ENCODE measurements at regions not wholly inside any gene's neighbourhood (a gene's known extent, or its start where the extent isn't known, plus 50 kb on each side); places are given as distances from the start of the nearest gene placed in this dataset.

DNA sequence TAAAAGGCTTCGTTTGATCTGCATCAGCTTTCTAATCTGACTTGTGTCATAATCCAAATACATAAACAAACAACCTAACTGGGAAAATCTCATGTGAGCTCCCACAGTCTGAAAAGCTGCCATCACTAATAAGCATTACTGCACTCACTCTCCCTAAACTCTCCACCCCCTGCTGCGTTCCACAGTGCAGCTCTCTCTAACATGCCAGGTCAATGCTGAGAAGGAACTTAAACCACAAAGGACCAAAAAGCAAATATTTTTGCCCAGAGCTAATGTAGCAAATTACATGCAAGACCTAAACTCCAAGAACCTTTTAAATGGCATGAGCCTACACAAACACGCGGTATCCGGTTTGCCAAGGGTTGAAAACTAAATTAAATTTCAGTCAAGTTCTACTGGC, 542.3 kb upstream of the JARID2 start:
- no peak overlapping the region for H3K4me3 ChIP-seq (ENCODE audit: low read depth, low read length)
- TF ChIP-seq, protein P1, sequence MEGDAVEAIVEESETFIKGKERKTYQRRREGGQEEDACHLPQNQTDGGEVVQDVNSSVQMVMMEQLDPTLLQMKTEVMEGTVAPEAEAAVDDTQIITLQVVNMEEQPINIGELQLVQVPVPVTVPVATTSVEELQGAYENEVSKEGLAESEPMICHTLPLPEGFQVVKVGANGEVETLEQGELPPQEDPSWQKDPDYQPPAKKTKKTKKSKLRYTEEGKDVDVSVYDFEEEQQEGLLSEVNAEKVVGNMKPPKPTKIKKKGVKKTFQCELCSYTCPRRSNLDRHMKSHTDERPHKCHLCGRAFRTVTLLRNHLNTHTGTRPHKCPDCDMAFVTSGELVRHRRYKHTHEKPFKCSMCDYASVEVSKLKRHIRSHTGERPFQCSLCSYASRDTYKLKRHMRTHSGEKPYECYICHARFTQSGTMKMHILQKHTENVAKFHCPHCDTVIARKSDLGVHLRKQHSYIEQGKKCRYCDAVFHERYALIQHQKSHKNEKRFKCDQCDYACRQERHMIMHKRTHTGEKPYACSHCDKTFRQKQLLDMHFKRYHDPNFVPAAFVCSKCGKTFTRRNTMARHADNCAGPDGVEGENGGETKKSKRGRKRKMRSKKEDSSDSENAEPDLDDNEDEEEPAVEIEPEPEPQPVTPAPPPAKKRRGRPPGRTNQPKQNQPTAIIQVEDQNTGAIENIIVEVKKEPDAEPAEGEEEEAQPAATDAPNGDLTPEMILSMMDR (IDR thresholded peaks at IDR 0.05; ENCODE audit: low read depth, low read length): no peak

DNA sequence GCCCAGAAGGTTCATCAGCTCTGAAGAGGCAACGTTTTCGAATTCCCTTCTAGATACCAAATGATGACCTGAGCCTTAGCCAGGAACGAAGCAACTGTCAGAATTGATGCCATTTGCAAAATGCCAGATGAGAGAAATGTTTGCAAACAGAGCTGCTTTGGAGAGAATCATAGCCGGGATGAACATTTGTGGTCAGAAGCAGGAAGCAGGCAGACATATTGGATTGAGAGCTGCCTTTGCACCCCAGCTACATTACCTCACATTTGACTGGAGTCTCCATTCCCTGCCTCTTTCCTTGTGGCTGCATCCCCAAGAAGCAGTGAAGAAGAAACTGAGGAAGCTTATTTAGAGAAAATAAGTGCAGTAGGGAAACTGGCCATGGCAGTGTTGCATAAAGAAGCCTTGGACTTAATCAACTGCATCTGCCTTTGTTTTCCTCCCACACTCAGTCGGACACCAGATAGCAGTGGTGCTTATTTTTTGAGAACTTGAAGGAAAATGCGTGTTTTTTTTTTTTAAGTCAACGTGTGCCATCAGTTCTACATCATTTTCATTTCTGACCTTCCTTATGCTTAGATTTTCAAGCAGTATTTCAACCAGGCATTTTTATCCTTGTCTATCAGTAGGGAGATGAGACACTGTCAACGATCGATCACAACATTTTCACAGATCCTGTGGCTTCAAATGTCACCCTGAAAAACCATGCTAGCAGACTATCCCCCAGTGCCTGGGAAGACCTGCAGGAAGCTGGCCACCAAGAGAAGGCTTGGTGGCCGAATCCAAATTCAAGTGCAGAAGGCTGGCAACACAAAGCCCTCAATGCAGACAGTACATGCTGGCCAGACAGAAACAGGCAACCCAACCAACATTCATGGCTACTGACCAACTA, 541.2 kb upstream of the JARID2 start:
- TF ChIP-seq, protein P1 (IDR thresholded peaks at IDR 0.05; ENCODE audit: low read depth, low read length): no peak

DNA sequence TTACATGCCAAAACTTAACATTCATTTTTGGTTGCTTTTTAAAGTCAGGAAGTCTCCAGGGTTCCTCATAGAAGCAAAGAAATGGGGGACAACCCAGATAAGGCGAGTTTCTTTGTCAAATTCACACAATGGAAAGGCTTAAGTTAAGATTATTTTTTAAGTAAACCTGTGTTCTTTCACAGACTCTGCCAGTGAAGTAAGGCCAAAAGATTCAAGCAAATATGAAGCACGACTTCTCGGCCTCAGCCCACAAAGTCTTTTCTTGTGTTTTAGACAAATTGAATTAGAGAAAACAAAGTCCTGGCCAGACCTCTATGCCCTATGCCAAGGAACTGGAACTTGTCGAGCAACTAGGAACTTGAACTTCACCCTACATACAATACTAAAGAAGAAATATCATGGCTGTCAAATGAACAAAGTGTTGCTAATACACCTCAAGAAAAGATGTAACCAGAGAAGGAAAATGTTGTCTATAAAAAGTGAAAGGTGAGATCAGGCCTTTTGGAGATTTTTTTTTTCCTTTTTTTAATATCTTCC, 540.0 kb upstream of the JARID2 start:
- no peak overlapping the region for H3K4me3 ChIP-seq (ENCODE audit: low read depth, low read length)
- TF ChIP-seq, protein P1 (IDR thresholded peaks at IDR 0.05; ENCODE audit: low read depth, low read length): no peak

More for the DNA sequence above, 541.2 kb upstream of the JARID2 start:
- no peak overlapping the region for H3K4me3 ChIP-seq (ENCODE audit: low read depth, low read length)

DNA sequence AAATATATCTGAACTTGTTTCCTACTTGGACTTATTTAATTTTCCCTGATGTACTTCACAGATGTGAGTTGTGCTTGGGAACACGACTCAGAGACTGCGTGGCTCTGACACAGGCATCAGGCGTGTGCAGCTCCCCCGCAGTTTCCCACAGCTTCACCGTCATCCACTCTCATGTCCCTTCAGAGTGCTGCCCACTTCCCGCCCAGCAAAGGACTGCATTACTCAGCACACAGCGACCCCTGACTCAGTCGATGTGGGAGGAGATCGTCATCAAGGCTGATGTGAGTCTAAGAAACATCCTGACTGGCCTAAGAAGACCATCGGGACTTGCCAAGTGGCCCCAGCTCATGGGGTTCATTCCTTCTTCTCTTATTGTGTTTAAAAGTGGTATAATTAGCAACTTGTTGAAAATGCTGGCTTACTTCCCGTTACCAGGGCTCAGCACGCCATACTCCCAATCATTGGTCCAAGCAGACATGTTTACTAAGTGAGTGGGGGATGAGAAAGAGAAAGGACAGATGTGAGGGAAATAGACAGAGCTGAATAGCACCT, 539.4 kb upstream of the JARID2 start:
- TF ChIP-seq, protein P1 (IDR thresholded peaks at IDR 0.05; ENCODE audit: low read depth, low read length): no peak
- H3K4me3 ChIP-seq (ENCODE audit: low read depth, low read length): no peak overlapping the region

DNA sequence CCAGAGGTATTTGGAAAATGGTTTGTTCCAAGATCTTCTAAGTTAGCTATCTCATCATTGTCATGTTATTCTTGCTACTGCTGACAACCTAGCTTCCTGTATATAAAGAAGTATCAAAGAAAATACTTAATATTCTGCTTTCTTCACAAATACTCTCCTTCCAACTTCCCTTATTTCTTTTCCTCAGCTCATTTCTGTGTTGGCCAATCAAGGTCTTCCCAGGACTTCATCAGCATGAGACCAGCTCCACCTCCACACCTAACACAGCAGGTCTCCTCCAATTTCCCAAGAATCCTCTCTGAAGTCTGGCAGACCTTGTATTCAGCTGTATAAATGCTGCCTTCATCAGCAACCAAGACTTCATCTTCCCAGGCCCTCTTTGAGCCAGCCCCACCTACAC, 538.6 kb upstream of the JARID2 start:
- no peak overlapping the region for H3K4me3 ChIP-seq (ENCODE audit: low read depth, low read length)
- TF ChIP-seq, protein P1 (IDR thresholded peaks at IDR 0.05; ENCODE audit: low read depth, low read length): no peak

DNA sequence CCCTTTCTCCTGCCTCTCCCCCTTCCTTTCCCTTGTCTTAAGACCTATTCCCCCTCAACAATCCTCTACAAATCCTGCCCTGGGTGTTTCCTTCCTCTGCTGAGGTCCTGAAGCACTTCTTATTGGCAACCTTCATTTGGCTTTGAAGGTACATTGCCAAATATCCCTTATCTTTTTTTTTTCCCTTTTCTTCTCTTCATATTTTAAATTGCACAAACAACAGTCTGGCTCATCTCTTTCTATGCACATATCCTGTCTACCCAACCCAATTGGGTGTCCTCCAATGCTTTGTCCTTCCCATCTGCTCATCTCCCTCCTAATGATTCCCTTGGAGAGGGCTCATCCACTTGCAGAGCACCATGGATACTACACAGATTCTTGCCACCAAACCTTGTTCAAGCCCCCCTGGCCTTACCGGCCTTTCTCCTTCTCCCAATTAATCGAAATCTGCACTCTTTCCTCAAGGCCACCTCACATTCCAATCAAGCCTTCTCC, 537.9 kb upstream of the JARID2 start:
- TF ChIP-seq, protein P1 (IDR thresholded peaks at IDR 0.05; ENCODE audit: low read depth, low read length): no peak
- no peak overlapping the region for H3K4me3 ChIP-seq (ENCODE audit: low read depth, low read length)

Data from WI38 (cell line).